NCI-H226 (cell line): ENCODE measurements at regions not wholly inside any gene's neighbourhood (a gene's known extent, or its start where the extent isn't known, plus 50 kb on each side); places are given as distances from the start of the nearest gene placed in this dataset.

Source experiments
- DNase-seq: peaks from one replicate; pipeline ENCODE4 v3.0.0-alpha.2; 2015

- DNase-seq, result peak; percentile 87
Observed at GRCh38 chr6:166046226-166046625, 121.4 kb downstream of the TBXT start.

GRCh38 chr6:166045860-166046200 is 121.8 kb downstream of the TBXT start:
- no peak for DNase-seq

- no peak for DNase-seq
Observed at GRCh38 chr6:166045173-166045859, 122.3 kb downstream of the TBXT start.

- DNase-seq, result no peak
Observed at GRCh38 chr6:166041277-166041676, 126.4 kb downstream of the TBXT start.

- DNase-seq, result no peak
Observed at GRCh38 chr6:166040292-166040691, 127.4 kb downstream of the TBXT start.

GRCh38 chr6:166036316-166037095 is 131.1 kb downstream of the TBXT start:
- DNase-seq, result no peak

GRCh38 chr6:166032366-166033200 is 135.1 kb downstream of the TBXT start:
- DNase-seq, result peak; percentile 29

GRCh38 chr6:166031275-166031674 is 136.4 kb downstream of the TBXT start:
- no peak for DNase-seq

- no peak for DNase-seq
Observed at GRCh38 chr6:166029506-166029905, 138.1 kb downstream of the TBXT start.

- no peak for DNase-seq
Observed at GRCh38 chr6:166027761-166028160, 139.9 kb downstream of the TBXT start.

- no peak for DNase-seq
Observed at GRCh38 chr6:166026586-166027126, 141.0 kb downstream of the TBXT start.

GRCh38 chr6:166025149-166025898 is 142.3 kb downstream of the TBXT start:
- DNase-seq, result peak; percentile 88

- DNase-seq, result no peak
Observed at GRCh38 chr6:166024252-166024651, 143.4 kb downstream of the TBXT start.

- no peak for DNase-seq
Observed at GRCh38 chr6:166023273-166023989, 144.2 kb downstream of the TBXT start.

- no peak for DNase-seq
Observed at GRCh38 chr6:166021429-166021828, 146.2 kb downstream of the TBXT start.

- no peak for DNase-seq
Observed at GRCh38 chr6:166019214-166019613, 148.4 kb downstream of the TBXT start.

GRCh38 chr6:166017032-166017635 is 150.5 kb downstream of the TBXT start:
- no peak for DNase-seq

- DNase-seq, result no peak
Observed at GRCh38 chr6:166014966-166015365, 152.7 kb downstream of the TBXT start.

- peak; percentile 35 for DNase-seq
Observed at GRCh38 chr6:166010136-166010960, 157.3 kb downstream of the TBXT start.

- no peak for DNase-seq
Observed at GRCh38 chr6:166009385-166010031, 158.1 kb downstream of the TBXT start.
